ENCODE measurements at regions not wholly inside any gene's neighbourhood (a gene's known extent, or its start where the extent isn't known, plus 50 kb on each side); places are given as distances from the start of the nearest gene placed in this dataset.

- TF ChIP-seq TAF1 (IDR thresholded peaks at IDR 0.05; ENCODE audit: borderline replicate concordance, insufficient read depth, low read length) (no peak), REST (IDR thresholded peaks at IDR 0.05; ENCODE audit: insufficient read depth in 1 of 2, low read depth in 2 of 2, low read length in 2 of 2) (no peak)
Observed at GRCh38 chr15:47394286-47394809, 323.0 kb upstream of the SEMA6D start.
